HL-60 (cell line): ENCODE measurements at regions not wholly inside any gene's neighbourhood (a gene's known extent, or its start where the extent isn't known, plus 50 kb on each side); places are given as distances from the start of the nearest gene placed in this dataset.

ENCODE experiments used
- DNase-seq, 2 experiments: peaks; one replicate each; pipeline ENCODE4 v3.0.0-alpha.2; 2010 to 2020; ENCODE audit warnings: low read depth in 1 of 2, low spot score in 1 of 2
- H3K27ac ChIP-seq: fragments of 250-450 bp; sonication (Bioruptor Pico); replicated peaks from 2 replicates; pipeline ENCODE4 v1.5.1; 2020; ENCODE audit warnings: mild to moderate bottlenecking, moderate library complexity
- H3K27me3 ChIP-seq: fragments of 250-450 bp; sonication (Bioruptor Pico); 2 replicates; pipeline ENCODE4 v1.5.1; 2021; ENCODE audit warnings: mild to moderate bottlenecking, moderate library complexity; ENCODE audit not compliant: insufficient read depth, poor library complexity, severe bottlenecking
- H3K4me3 ChIP-seq: replicated peaks from 2 replicates; pipeline ENCODE4 v1.5.1; 2011; ENCODE audit warnings: mild to moderate bottlenecking, control low read depth, low read length; ENCODE audit not compliant: insufficient read depth
- CTCF ChIP-seq: IDR thresholded peaks from one replicate; pipeline ENCODE4 v1.5.1; 2011; ENCODE audit warnings: low read length, control low read depth, inconsistent platforms; ENCODE audit not compliant: insufficient read depth
- GABPA ChIP-seq: IDR thresholded peaks from 2 replicates; pipeline ENCODE4 v1.6.1; 2012; ENCODE audit warnings: low read depth
- POLR2AphosphoS5 ChIP-seq: IDR thresholded peaks from 2 replicates; pipeline ENCODE4 v1.6.1; 2012; ENCODE audit warnings: low read depth
- REST ChIP-seq: IDR thresholded peaks from 2 replicates; pipeline ENCODE4 v1.6.1; 2012; ENCODE audit warnings: low read depth; ENCODE audit not compliant: insufficient replicate concordance
- SPI1 ChIP-seq: IDR thresholded peaks from 2 replicates; pipeline ENCODE4 v1.6.1; 2012; ENCODE audit warnings: low read depth, mild to moderate bottlenecking, borderline replicate concordance

GRCh38 chr4:111228396-111228795 lies 605.5 kb upstream of the PITX2 start:
- H3K27ac ChIP-seq = no peak overlapping the region
- H3K27me3 ChIP-seq = no peaks in the 10 kb centered on the region
- TF ChIP-seq POLR2AphosphoS5 (no peak), SPI1 (no peak), GABPA (no peak), REST (no peak), CTCF (no peak)
- no peak for DNase-seq
- H3K4me3 ChIP-seq = no peak overlapping the region

GRCh38 chr4:111228874-111229273 lies 606.0 kb upstream of the PITX2 start:
- no peaks in the 10 kb centered on the region for H3K27me3 ChIP-seq
- no peak for DNase-seq
- TF ChIP-seq SPI1 = no peak
- TF ChIP-seq POLR2AphosphoS5 = no peak
- no peak for TF ChIP-seq GABPA
- TF ChIP-seq CTCF = no peak
- TF ChIP-seq REST = no peak
- H3K4me3 ChIP-seq = no peak overlapping the region
- no peak overlapping the region for H3K27ac ChIP-seq

GRCh38 chr4:111230265-111230664 lies 607.4 kb upstream of the PITX2 start:
- H3K4me3 ChIP-seq = no peak overlapping the region
- no peak for TF ChIP-seq SPI1
- TF ChIP-seq POLR2AphosphoS5 = no peak
- TF ChIP-seq REST = no peak
- no peak for TF ChIP-seq GABPA
- TF ChIP-seq CTCF = no peak
- H3K27ac ChIP-seq = no peak overlapping the region
- DNase-seq = no peak
- no peaks in the 10 kb centered on the region for H3K27me3 ChIP-seq
